HG02943 (cell line): ENCODE measurements at regions not wholly inside any gene's neighbourhood (a gene's known extent, or its start where the extent isn't known, plus 50 kb on each side); places are given as distances from the start of the nearest gene placed in this dataset.

Experiments used
- ATAC-seq: cut with Tn5 transposase; IDR thresholded peaks from one replicate; pipeline ENCODE4 v1.9.1; 2021; ENCODE audit warnings: mild to moderate bottlenecking, low read depth, moderate library complexity; ENCODE audit not compliant: unreplicated experiment

DNA sequence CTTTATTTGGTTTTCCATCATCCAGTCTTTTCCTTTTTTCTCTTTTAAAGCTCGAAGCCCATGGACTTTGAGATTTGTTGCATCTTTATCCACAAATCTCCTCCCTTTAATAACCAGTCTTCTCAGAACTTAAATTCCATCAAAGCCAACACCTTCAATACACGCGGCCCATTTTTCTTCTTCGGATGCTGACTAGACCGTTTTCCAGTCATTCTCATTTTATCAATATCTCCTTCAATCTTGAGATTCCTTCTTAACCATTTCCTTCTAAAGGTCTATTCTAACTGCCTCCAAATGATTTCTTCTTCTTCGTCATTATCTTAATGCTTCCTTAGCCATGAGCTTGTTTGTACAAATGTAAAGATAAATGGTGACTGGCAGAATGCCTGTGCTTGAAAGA, 173.5 kb downstream of the BAMBI start:
- no peak for ATAC-seq

DNA sequence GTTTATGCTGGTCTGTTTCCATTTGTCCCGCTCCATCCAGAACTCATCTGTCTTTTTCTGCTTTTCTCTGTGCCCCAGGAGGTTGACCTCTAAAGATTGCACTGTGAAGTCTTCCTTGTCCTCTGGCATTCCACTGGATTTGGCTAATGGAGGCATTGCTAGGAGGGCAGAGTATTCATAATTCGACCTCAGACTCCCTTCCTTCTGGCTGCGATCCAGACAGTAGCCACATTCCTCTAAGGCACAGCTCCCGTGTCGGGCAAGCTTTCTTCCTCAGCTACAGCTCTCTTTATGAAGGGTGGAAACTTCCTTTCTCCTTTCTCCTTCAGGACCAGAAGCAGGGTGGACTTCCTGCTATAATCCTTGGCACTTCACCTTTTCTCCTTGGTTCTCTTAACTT, 175.9 kb downstream of the BAMBI start:
- no peak for ATAC-seq

DNA sequence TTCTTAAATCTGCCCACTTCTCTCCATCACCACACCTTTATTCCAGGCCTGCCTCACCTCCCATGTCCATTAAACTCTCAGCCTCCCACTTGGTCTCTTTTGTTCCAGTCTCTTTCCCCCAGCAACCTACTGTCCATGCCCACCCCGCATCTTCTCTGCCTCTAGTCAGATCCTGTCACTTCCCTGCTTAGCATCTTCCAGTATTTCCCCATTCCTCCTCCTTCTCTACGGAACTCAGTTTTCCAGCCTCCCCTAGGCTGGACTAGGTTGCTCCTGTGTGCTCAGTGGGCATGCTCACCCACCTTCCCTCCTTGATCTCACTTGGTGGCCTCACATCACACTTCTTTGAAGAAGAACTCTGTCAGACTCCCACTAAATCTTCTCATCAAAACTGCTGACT, 179.8 kb downstream of the BAMBI start:
- no peak for ATAC-seq

DNA sequence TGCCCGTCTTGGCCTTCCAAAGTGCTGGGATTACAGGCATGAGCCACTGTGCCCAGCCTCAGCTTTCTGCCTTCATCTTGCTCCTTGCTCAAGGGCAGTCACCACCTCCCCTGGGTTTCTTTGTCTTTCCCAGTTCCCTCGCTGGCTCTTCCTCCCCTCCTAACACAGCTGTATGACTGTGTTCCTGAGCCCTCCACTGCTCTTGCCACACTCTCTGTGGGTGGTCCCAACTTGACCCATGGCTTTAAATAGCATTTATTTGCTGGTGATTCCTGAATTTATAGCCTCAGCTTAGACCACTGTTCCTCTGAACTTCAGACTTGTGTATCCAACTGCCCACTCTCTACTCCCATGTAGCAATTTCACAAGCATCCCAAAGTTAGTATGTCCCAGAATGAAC, 181.3 kb downstream of the BAMBI start:
- ATAC-seq: no peak

DNA sequence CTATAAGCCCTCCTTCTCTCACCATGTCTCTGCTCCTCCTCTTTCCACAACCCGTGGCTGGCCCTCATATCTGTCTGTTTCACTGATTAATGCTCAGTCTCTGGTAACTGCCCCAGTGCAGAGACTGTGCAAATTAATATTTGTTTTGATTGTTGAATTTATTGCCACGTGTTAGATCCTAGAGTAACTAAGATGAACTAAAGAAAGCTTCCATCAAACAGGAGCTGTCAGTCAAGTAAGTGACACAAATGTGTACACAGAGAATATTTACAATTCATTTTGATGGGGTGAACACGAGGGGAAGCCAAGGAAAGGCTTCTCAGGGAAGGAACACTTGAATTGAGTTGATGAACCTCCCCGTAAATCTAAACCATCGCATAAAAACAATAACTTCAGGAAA, 182.5 kb downstream of the BAMBI start:
- ATAC-seq: no peak

DNA sequence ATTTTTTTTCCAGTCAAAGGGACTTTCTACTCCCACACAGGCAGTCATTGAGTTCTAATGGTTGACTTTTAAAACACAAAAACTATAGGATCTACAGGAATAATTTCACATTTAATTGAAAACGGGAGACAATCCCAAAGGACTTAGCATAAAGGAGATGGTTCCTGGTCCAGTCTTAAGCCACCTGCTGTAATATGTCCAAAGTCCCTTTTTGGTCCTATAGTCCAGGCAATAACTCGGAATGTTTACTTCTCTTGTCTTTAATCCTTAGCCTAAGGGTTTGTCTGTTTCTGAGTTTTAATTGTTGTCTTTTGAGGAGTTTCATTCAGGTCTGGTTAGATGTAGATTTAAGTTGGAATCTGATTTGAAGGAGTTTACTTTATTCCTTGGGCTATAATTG, 184.9 kb downstream of the BAMBI start:
- no peak for ATAC-seq

DNA sequence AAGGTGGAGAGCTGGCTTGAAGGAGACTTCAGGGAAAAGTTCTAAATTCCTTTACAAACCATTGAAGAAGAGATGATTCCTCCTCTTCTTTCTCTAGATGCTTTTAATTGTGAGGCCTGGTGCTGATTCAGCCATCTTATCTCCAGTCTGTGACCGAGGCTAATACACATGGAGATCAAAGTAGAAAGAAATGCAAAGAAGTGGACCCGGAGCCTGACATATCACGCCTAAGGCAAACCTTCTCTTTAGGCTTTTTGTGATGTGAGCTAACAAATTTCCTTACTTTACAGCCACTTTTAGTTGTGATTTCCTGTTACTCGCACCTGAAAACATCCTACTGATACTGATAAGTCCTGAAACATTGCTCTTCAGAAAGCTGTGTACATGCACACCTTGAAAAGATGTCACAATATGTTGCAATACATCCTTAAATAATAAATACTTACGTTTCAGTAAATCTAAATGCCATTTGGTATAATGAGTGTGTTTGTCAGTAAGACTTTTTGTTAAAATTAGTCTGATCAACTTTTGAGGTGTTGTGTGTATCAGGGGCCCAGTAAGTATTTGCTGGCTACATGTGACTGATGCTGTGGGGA, 192.4 kb downstream of the BAMBI start:
- no peak for ATAC-seq

DNA sequence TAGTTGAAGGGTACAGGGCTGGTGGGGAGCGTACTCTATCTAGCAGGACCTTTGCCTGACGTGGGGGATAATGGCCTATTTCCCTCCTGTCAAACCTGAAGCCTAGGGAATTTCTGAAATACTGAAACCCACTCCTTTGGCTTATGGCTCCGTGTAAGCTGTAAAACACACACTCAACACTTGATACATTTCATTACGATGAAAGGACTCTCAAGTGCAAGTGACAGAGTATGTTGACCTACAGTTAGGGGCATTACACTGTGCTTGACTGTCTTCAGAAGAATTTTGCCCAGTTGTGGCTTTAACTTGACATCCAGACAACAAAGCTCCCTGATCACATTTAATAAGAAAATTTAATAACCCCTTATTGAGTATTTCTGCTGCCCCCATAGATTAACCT, 194.3 kb downstream of the BAMBI start:
- no peak for ATAC-seq

DNA sequence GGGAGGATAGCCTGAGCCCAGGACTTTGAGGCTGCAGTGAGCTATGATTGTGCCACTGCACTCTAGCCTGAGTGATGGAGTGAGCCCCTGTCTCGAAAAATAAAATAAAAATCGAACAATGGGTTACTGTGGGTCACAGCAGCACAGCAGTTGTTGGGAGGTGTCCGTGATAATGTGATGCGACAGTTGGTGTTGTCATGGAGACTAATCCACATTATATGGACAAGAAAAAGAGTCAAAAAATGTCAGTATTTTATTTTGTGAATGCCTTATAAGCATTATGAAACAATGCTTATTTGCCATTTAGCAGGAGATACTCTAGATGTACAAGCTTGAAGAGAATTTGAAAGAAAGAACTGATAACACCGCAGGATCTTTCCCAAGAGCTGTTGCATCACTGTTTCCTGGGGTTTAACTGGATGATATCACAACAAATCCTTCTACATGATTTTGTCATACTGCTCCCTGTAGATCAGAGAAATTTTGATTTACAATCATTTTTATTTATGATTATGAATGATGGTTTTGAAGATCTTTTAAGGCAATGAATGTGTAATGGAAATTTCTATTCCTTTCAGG, 195.4 kb downstream of the BAMBI start:
- ATAC-seq: no peak

DNA sequence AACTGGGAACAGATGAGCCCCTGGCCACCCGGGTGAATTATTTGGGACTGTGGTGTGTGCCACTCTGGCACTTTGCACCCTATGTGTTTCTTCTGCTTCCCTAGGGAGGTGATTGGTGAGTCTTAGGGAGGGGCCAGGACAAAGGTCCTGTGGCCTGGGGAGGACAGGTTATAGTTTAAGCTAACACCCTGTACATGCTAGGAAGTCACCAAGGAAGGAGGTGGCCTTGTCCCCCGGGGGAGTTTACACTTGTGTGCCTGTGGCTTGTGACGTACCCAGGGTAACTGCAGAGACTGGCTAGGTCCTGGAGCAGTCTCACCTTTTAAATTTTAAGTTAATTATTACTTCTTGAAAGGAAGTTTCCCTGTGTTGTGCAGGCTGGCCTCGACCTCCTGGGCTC, 196.2 kb downstream of the BAMBI start:
- ATAC-seq: no peak

DNA sequence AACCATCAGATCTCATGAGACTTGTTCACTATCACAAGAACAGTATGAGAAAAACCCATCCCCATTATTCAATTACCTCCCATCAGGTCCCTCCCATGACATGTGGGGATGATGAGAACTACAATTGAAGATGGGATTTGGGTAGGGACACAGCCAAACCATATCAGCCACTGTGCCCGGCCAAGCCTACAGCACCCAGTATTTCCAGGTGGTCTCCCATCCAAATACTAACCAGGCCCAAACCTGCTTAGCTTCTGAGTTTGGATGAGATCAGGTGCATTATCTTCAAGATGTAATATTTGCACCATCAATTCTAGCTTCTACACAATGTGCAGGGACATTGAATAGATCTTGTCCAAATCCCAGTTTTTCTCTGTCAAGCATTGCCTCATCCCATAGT, 196.9 kb downstream of the BAMBI start:
- ATAC-seq: no peak

DNA sequence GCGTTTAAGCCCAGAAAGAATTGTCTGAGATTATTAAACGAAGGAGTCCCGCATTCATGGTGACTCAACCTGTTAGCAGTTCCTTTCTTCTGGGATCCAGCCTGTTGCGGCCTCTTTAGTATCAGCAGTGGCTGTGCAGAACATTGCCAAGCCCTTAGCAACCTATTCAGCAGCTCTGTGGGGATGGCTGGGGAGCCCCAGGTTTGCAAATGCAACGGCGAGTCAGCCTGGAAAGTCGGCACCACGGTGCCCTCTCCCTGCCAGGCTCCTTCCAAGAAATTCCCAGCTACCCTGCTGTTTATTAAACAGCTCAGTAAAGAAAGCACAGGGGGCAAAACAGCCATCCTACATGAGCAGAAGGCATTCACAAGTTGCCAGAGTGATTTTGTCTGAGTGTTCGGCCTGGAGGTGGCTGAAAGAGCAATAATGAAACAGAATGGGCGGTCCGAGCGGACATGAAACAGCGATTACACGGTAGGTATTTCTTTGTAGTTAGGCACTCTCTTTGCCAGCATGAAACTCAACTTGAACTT, 198.3 kb downstream of the BAMBI start:
- no peak for ATAC-seq

DNA sequence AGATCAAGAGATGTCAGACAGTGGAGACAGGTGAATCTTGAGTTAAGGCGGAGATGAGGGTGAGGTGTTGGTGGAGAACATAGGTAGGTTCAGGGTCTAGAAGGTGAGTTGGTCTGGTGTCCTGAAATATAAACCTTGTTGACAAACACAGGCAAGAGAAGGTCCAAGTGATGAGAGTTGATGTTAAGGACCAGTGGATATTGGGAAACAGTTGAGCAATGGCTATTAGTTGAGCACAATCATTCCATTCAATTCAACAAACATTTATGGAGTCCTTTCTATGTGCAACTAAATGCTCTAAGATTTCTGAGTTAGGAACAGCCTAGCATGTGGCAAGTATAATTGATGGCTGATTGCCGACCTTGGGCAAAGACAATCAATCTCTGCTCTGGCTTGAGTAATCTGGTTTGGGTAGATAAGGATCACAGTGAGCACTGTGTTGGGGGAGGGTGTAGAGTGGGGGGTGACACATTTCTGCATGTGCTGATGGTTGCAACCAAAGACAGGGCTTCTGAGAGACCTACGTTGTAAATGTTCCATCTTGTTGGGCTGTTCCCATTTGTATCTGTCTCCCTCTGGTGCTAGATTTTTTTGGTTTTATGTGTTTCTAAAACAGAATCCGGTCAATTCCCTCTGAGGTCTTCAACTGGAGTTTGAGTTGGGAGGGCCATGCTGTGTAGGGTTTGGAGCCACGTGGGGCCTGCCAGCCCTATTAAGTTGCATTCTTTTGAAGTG, 201.1 kb downstream of the BAMBI start:
- no peak for ATAC-seq

DNA sequence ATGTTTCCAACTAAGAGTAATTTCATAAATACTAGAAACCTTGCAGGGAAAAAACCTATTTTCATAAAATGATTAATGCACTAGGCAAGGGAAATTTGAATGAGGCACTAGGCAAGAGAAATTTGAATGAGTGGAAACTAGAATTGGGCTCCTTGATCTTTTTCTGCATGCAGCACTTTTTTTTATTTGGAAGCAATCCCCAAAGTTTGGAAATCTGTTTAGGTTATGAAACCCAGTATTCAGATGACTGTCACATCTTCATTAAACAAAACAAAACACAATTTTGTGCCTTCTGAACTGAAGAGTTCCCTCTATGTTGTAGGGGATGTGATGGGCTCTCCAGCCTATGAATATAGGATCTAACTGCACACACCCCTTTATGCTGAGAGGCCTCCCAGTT, 201.9 kb downstream of the BAMBI start:
- ATAC-seq: no peak

DNA sequence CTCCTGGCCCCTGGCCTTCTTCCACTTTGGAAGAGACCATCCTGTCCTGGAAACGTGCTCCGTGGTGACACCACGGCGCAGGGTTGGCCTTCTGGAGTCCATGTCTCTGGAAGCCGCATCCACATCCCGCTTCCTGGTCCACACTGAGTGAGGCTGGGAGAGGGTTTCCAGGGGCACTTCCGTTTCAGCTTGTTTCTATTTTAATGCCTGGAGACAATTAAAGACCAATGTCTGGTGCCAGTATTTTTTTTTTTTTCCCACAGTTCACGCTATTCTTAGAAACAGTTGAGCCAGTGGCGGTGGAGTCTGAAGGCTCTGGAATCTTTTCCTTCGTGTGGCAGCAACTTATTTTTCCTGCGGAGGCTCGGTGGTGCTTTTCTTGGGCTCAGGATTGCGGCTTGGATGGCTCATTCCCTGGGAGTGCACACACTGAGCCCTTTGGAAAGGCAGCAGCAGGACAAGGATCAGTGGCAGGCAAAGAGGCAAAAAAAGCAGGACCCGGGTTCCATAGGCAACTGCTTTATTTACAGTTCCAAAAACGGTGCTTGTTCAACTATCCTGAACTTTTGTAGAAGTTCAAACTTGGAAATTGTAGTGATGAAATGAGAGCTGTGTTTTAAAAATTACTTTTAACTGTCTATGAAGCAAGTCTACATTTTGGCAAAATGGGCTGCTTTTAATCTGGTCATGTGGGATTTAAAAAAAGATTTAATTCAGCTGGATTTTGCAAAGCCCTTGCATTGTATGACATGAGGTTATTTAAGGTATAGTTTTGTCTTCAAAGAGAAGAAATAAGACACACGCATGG, 202.8 kb downstream of the BAMBI start:
- ATAC-seq: no peak

DNA sequence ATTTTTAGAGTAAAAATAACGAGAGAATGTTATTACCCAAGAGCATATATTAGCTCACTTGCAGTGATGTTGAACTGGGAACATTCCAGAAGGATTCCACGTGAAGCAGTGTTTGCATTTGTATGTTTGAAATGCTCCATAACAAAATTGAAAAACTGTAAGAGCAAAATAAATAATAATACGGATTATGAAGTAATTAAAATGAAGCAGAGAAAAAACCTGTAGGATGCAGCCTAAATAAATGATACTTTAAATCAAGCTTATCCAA, 203.3 kb downstream of the BAMBI start:
- no peak for ATAC-seq

DNA sequence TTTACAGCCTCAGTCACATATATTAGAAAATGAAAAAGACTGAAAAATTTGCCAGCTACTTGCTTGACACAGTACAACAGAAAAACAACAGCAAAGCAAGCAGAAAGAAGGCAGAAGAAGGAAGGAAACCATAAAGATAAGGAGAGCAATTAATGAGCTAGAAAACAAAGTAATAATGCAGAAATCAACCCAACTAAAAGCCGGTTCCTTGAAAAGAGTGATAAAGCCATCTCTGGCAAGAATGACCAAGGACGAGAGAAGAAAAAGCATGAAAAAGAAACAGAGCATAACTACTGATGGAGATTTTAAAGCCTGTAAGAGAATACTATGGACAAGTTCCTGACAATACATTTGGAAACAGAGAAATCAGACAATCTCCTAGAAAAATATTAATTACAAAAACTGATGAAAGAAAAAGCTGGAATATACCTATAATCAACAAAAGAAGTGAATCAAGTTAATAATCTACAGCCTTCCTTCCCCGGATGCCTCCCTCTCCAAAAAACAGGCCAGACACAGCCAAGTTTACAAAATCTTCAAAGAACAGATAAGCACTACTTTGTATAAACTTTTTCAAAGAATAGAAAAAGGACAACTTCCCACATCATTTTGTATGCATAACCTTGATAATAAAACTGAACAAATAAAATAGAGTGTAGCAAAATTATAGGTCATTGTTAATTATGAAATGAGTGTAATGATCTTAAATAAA, 204.0 kb downstream of the BAMBI start:
- ATAC-seq: no peak

DNA sequence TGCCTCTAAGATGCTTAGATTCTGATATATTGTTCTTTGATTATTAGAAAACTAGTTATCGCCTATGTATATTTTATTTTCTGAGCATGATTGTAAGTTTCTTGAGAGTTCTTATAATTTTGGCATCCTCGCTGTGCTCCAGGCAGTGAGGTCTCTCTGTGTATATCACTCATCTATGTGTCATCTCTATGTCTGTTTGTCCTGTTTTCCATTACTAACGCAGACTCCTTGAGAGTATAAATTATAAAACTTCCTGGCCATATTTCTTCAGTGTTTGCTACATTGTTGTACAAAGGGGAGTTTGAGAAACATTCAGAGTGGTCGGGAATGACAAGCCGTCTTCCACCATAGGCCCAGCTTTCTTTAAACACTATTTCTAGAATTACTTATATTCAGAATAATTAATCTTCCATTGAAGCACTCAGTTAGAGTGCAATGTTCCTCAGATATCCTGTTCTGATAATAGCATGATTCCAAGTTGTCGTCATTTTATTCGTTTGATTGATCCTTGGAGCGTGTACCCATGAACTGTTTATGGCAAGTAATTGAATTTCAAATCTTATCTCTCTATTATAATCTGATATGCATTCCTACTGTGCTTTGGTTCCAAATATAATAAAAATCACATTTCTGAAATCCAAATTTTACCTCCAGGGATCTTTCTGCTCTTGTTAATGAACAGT, 206.6 kb downstream of the BAMBI start:
- no peak for ATAC-seq

DNA sequence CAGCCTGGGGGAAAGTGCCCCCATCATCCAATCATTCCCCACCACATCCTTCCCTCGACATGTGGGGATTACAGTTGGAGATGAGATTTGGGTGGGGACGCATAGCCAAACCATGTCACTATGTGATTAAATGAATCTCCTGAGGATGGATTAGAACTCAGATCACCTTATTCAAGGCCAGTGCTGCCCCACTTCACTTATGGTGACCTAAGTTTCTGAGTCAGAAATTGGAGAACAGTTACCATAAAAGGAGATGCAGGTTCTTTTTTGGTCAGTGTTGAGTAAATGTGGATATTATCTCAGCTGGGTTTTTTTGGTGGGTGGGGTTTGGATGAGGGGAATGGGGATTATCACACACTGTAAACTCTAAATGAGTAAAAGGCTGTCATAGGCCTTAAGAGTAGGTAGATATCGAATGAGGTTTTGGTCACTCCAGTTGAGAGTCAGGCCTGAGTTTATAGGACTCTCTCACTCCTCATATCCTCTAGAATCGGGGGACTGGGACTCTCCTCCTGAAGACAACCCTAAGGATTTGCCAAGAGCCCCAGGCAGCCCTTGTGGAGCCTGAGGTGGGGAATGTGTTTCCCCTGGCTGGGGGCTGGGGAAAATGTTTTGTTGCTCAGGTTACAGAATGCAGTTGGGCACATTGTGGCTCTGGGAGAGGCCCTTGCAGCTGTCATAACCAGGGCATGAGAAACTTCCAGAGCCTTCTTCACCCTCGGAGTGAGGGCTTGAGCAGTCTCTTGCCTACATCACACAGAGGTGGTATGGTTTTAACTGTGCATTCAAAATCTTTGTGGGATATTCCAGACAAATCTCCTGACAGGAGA, 213.0 kb downstream of the BAMBI start:
- no peak for ATAC-seq
